ENCODE measurements at regions not wholly inside any gene's neighbourhood (a gene's known extent, or its start where the extent isn't known, plus 50 kb on each side); places are given as distances from the start of the nearest gene placed in this dataset.

- DNase-seq: no peak
Measured at GRCh38 chr2:173785813-173786212, 179.4 kb downstream of the SP3 start.

- DNase-seq: no peak
Measured at GRCh38 chr2:173791502-173791901, 173.7 kb downstream of the SP3 start.

GRCh38 chr2:173792166-173792565, 173.0 kb downstream of the SP3 start:
- no peak for DNase-seq

GRCh38 chr2:173792741-173793140, 172.4 kb downstream of the SP3 start:
- no peak for DNase-seq

- no peak for DNase-seq
Measured at GRCh38 chr2:173793709-173794565, 171.2 kb downstream of the SP3 start.

DNA sequence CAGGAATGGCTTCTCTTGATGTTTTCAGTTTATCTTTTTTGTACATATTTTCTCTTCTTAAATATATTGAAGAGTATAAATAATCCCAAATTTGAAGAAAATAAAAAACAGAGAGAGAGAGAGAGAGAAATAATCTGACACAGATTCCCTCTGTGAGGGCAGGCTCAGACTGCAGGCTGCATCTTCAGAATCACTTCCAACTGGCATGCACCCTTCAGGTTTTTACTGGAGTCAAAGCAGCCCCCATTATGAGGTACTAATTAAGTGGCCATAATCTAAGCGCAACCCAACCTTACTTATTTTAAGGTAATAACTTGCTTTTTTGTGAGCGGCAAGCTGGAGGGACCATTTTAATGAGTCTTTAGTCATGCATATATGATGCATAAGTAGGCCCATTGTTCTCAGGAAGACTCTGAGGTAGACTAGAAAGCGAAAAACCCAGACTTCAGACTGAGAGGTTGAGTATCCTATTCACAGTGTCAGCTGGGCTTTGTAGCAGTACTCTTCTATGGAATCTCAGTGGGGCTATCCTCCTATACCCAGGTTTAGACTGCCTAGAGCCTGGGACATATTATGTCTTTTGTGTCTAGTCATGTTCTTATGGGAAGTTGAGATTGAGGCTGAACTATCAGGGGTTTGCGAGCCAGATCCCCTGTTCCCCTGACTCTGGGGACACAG, 167.4 kb downstream of the SP3 start:
- no peak for DNase-seq

- no peak for DNase-seq
Measured at GRCh38 chr2:173802518-173802917, 162.7 kb downstream of the SP3 start.

GRCh38 chr2:173803449-173803848, 161.7 kb downstream of the SP3 start:
- no peak for DNase-seq

DNA sequence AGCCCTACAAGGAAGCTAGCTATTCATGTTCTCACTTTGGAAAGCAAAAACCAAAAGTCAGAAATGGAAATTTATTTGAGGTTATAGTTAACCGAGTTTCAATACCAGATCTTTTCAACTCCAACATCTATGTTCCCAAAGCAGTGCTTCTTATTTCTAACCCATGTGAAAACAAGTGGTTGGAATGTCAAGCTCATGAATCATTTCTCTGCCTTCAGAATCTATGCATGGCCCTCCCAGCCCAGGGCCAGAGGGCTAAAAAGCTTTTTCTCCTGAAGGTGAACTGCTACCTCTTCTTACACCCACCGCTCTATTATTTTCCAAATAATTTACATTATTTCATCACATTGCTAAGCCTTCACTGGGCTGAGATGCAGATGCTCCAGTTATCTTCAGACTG, 158.4 kb downstream of the SP3 start:
- no peak for DNase-seq

- DNase-seq: no peak
Measured at GRCh38 chr2:173808718-173809117, 156.5 kb downstream of the SP3 start.

DNA sequence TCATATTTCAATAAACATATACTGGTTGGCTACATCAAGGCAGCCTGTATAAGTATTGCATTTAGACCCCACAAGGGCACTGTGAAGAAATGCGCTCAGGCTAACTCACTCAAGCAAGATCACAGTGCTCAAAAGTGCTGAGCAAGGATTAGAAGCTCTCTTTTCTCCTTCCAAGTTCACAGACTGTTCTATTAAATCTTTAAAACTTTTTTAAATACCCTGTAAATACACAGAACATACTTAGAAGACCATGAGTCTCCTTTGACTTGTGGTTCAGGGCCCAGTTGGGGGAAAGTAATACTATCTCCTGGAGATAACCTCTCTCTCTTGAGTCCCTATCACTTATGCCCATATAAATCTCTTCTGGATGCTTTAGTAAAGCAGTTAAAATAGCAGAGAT, 152.9 kb downstream of the SP3 start:
- DNase-seq: no peak

GRCh38 chr2:173814306-173814705, 150.9 kb downstream of the SP3 start:
- DNase-seq: no peak

DNA sequence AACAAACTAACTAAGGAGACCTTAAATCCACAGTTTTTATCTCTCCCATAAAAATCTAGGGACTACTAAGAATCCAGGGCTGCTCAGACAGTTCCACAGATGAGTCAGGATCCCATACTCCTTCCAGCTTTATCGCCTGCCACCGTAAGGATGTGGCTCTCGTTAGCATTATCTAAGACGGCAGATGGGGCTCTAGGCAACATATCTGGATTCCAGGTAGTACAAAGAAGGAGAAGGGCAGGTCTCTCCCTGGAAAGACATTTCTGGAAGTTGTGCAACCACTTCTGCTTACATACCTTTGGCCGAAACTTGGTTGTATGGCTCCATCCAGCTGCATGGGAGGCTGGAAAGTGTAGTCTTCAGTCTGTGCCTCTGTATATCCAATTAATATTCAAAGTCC, 149.4 kb downstream of the SP3 start:
- no peak for DNase-seq

GRCh38 chr2:173817582-173817981, 147.6 kb downstream of the SP3 start:
- DNase-seq: no peak

- DNase-seq: no peak
Measured at GRCh38 chr2:173818285-173818684, 146.9 kb downstream of the SP3 start.

GRCh38 chr2:173819852-173820251, 145.3 kb downstream of the SP3 start:
- no peak for DNase-seq

DNA sequence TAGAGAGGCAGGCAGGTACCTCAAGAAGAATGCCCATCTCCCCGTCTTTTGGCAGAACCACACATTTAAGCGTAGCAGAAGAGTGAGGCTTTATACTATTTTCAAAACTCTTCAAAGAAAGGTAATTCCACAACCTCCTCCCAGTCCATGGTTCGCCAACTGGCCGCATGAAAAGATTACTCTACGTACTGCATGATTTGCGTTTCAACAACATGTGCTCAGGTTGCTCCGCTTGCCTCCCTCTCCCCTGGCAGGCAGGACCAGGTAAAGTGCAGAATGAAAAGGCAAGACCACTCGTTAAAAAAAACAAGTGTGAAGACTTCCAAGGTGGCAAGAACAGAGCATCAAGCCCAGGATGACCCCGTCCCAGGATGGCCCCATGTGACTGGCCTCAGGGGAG, 143.7 kb downstream of the SP3 start:
- no peak for DNase-seq

- no peak for DNase-seq
Measured at GRCh38 chr2:173822889-173823542, 142.2 kb downstream of the SP3 start.

GRCh38 chr2:173823543-173823939, 141.6 kb downstream of the SP3 start:
- no peak for DNase-seq

DNA sequence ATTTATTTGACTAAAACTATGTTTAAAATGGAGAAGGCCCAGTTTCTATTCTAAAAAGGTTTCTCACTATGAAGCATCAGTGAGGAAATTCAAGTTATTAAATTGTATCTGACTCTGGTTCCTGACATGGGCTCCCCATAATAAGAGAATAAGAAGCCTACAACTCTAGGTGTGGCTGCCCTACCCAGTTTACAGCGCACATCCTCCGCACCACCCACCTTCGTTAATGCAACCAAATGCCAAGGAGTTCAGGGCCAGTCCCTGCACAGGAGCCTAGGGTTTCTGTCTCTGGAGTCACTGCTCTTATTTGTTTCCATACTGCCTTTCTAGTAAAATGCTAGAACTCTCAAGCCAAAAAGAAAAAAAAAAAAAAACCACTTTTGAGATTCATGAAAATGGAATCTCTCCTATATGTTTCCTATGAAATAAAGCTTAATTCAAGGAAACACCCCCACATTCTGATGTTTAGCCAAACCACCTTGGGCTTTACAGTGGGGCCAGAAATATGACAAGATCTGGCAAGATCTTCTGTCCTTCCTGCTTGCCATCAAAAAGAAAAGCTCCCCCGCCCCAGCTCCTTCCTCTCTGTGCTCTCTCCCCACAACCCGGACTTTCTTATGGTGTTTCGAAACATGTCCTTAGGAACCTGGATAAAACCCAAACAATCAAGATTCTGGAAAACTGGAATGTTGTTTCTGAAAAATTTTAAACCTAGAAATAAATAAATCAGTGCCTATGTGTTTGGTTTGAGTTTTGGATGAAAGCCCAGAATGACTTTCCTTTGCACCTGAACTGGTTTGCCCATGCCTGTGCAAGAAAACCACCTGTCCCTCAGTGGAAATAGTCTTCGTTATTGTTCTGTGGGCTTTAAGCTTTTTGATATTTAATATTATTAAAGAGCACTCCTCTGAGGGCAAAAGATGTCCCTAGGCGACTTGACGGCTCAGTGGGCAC, 136.7 kb downstream of the SP3 start:
- no peak for DNase-seq

GRCh38 chr2:173829727-173830126, 135.4 kb downstream of the SP3 start:
- DNase-seq: no peak

DNA sequence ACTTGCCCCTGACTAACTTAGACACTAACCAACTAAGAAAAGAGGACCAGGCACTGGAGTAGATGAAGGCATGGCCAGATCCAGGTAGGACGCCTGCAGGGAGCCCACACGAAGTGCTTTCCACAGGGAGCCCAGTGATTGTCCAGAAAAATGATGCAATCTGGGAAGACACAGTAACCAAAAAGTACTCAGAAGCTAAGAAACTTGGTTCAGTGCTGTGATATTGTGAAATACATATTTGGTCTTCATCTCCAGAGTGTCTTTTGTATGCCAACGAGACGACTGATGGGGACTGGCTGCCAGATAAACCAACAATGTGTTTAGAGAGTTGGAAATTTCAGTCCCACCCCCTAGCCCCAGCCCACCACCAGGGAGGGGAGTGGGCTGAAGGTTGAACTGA, 135.0 kb downstream of the SP3 start:
- no peak for DNase-seq

Measured in GDM1 (cell line).